GM10248 (cell line): ENCODE measurements at regions not wholly inside any gene's neighbourhood (a gene's known extent, or its start where the extent isn't known, plus 50 kb on each side); places are given as distances from the start of the nearest gene placed in this dataset.

Experiments
- CTCF ChIA-PET: fragments of 300-600 bp; sonication (Branson Sonifier 250); formaldehyde crosslinking; extraction: SDS; loops from one replicate; lab custom pipeline; 2021; ENCODE audit warnings: antibody characterized with exemption; lab: Yijun Ruan, JAX
- POLR2A ChIA-PET: fragments of 350-650 bp; sonication (Branson Sonifier 250); formaldehyde crosslinking; extraction: SDS; loops from one replicate; lab custom pipeline; 2020; ENCODE audit warnings: antibody characterized with exemption; lab: Yijun Ruan, JAX
- DNase-seq: peaks from one replicate; pipeline ENCODE4 v3.0.0; 2012; ENCODE audit errors: extremely low spot score
- CTCF ChIP-seq: IDR thresholded peaks from 2 replicates; pipeline ENCODE4 v1.5.1; 2012; ENCODE audit warnings: mild to moderate bottlenecking, low read depth; ENCODE audit errors: extremely low read depth, missing control alignments, control extremely low read depth

- ChIA-PET CTCF (no interaction called here), POLR2A (no interaction called here)
- no peak for DNase-seq
- TF ChIP-seq CTCF = no peak
These were observed 248.3 kb downstream of the CGGBP1 start for GRCh38 chr3:87810452-87811016.

- TF ChIP-seq CTCF = no peak
- ChIA-PET POLR2A (no interaction called here), CTCF (no interaction called here)
- no peak for DNase-seq
These were observed 253.1 kb downstream of the CGGBP1 start for GRCh38 chr3:87805670-87806069.

- no peak for DNase-seq
- ChIA-PET CTCF (no interaction called here), POLR2A (no interaction called here)
- no peak for TF ChIP-seq CTCF
These were observed 257.4 kb downstream of the CGGBP1 start for GRCh38 chr3:87801409-87801808.

GRCh38 chr3:87800516-87800915, 258.3 kb downstream of the CGGBP1 start:
- CTCF ChIA-PET = no interaction called here
- no peak for DNase-seq
- POLR2A ChIA-PET = no interaction called here
- TF ChIP-seq CTCF = no peak

GRCh38 chr3:87798567-87798947, 260.2 kb downstream of the CGGBP1 start:
- no peak for DNase-seq
- POLR2A ChIA-PET = no interaction called here
- no peak for TF ChIP-seq CTCF
- CTCF ChIA-PET = interaction anchor here (1.0 kb wide), 1 partner anchor 10 kb away, joined by 3 read pairs; no protein-coding TSS in a partner anchor

GRCh38 chr3:87797872-87798566, 260.8 kb downstream of the CGGBP1 start:
- no peak for DNase-seq
- POLR2A ChIA-PET = no interaction called here
- CTCF ChIA-PET = interaction anchor here (1.0 kb wide), 1 partner anchor 9 kb away, joined by 3 read pairs; no protein-coding TSS in a partner anchor
- TF ChIP-seq CTCF = no peak
